Heart right ventricle (tissue), 16 donors: ENCODE measurements at regions not wholly inside any gene's neighbourhood (a gene's known extent, or its start where the extent isn't known, plus 50 kb on each side); places are given as distances from the start of the nearest gene placed in this dataset.

Experiments
- ATAC-seq, 8 donors: fragments of 200-7000 bp; cut with Tn5 transposase; one replicate each; pipeline ENCODE4 v1.9.1; 2020; ENCODE audit warnings: mild to moderate bottlenecking in 8 of 8, moderate library complexity in 8 of 8, moderate number of reproducible peaks in 1 of 8
- DNase-seq, 2 donors: peaks; one replicate each; pipeline ENCODE4 v3.0.0-alpha.2; 2020
- H3K27ac ChIP-seq, 10 donors: fragments of 200-600 bp; sonication (generic) in 2 of 10; one replicate each; pipeline versions ENCODE4 v1.5.0 to v1.8.0; 2020 to 2022; ENCODE audit warnings: mild to moderate bottlenecking in 3 of 10
- H3K27me3 ChIP-seq, 7 donors: fragments of 200-600 bp; one replicate each; pipeline ENCODE4 v1.8.0; 2021 to 2022; ENCODE audit warnings: mild to moderate bottlenecking in 2 of 7
- H3K36me3 ChIP-seq, 9 donors: fragments of 200-600 bp; sonication (generic) in 1 of 9; one replicate each; pipeline versions ENCODE4 v1.5.0 to v1.8.0; 2020 to 2022; ENCODE audit warnings: mild to moderate bottlenecking in 2 of 9
- H3K4me1 ChIP-seq, 9 donors: fragments of 200-600 bp; sonication (generic) in 1 of 9; one replicate each; pipeline versions ENCODE4 v1.5.0 to v1.8.0; 2020 to 2022; ENCODE audit warnings: mild to moderate bottlenecking in 4 of 9
- H3K4me3 ChIP-seq, 10 donors: fragments of 200-600 bp; sonication (generic) in 2 of 10; one replicate each; pipeline versions ENCODE4 v1.5.0 to v1.8.0; 2020 to 2022; ENCODE audit warnings: mild to moderate bottlenecking in 7 of 10, moderate library complexity in 2 of 10
- H3K9me3 ChIP-seq, 11 donors: fragments of 200-600 bp in 10 of 11; sonication (generic) in 2 of 11; one replicate each; pipeline versions ENCODE4 v1.5.0 to v1.8.0; 2013 to 2022; ENCODE audit warnings: mild to moderate bottlenecking in 2 of 11, control low read depth in 1 of 11, moderate library complexity in 1 of 11
- WGBS, 2 donors: extraction: QIAGEN DNeasy Blood & Tissue Kit; methylation state at CpG; one replicate each; pipeline ENCODE4 v1.1.7; 2013; ENCODE audit warnings: inconsistent platforms in 1 of 2; 5-methylcytosine and 5-hydroxymethylcytosine counted together
- intact Hi-C, 10 donors: fragments of 100-400 bp; cut with DNase I; formaldehyde crosslinking; loops; one replicate each; pipeline versions ENCODE4 v1.11.1 to v1.14.2; 2022
- TF ChIP-seq, protein P1 (sequence below), 9 donors: fragments of 200-600 bp; sonication (generic) in 2 of 9; IDR thresholded peaks; one replicate each; pipeline versions ENCODE4 v1.5.0 to v1.8.0; 2021 to 2022; ENCODE audit warnings: antibody characterized with exemption in 9 of 9, mild to moderate bottlenecking in 5 of 9, moderate library complexity in 1 of 9
- donor health status: Arrhythmogenic right ventricular cardiomyopathy.
- donor health status: ischemic (EF 13 %, LVEDD 7.1; RV severe dilation, severe dysfunction).
- donor health status: healthy with polysubstance abuse.
- donor health status: DM: no; HTN: yes; CAD: no.
- donor health status: DM: no; HTN: no; CAD: no.
- donor health status: ischemic (EF 25% LVEDD 6.9; RV normal size, moderate dysfunction).
- donor health status: ischemic (EF 25% LVEDD 5.7; RV mildly dilated, moderate dysfunction).
- donor health status: healthy.
- donor health status: DM: yes; HTN: yes; CAD: no.
- donor health status: Ischemic cardiomyopathy.
- donor health status: ischemic (EF 35%, LVEDD 5.7; RV mildly dilated, moderate dysfunction).
- donor health status: nonischemic (EF 11% LVEDD 7.7; RV severe dilation, severe dysfunction).
- donor health status: DM: yes; HTN: yes; CAD: no.
- donor health status: PGD.
- donor health status: ischemic (EF 29% LVEDD 5.4; RV normal size, mild dysfunction).
- donor health status: nonischemic (EF 23%, LVEDD 6.1; RV moderate dilation, normal function).

DNA sequence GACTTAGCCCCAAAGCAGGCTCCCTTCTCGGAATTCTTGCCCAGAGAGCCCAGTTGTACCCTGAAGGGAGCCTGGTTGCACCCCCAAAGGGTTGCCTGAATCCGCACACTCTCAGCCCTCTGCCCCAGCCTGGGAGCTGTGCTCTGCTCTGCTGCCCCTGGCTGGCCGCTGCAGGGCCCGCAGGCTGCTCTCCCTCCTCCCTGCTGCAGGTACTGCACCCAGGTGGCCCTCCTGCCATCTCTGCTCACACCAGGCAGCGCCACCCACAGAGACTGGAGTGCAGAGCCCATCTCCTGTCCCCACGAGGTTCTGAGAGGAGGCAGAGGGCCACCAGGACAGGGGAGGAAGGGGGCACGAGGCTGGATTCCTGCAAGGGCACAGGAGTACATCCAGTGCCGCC lies 134.2 kb upstream of the NSMCE3 start:
- peak in 1 of 8 donors; percentile 26 for ATAC-seq
- 32 to 37% methylated on average over 7 to 8 of the region's 8 CpGs for WGBS, 2 donors

DNA sequence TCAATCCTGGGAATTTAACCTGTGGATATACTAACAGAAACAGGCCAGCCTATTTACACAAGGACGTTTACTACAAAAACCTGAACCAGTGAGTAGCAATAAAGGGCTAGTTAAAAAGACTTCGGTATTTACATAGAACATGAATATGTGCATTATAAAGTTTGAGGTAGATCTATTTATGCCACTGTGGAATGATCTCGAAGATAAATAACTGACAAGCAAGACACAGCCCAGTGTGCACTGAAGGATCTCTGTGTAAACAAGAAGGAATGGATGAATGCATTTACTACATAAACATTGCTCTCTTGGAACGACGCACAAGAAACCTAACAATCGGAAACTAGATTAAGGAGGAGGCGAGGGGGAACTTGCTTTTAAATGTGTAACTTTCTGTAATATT lies 132.0 kb upstream of the NSMCE3 start:
- H3K4me3 ChIP-seq, result no peak overlapping the region
- DNase-seq, result no peak
- TF ChIP-seq, protein P1, sequence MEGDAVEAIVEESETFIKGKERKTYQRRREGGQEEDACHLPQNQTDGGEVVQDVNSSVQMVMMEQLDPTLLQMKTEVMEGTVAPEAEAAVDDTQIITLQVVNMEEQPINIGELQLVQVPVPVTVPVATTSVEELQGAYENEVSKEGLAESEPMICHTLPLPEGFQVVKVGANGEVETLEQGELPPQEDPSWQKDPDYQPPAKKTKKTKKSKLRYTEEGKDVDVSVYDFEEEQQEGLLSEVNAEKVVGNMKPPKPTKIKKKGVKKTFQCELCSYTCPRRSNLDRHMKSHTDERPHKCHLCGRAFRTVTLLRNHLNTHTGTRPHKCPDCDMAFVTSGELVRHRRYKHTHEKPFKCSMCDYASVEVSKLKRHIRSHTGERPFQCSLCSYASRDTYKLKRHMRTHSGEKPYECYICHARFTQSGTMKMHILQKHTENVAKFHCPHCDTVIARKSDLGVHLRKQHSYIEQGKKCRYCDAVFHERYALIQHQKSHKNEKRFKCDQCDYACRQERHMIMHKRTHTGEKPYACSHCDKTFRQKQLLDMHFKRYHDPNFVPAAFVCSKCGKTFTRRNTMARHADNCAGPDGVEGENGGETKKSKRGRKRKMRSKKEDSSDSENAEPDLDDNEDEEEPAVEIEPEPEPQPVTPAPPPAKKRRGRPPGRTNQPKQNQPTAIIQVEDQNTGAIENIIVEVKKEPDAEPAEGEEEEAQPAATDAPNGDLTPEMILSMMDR (IDR thresholded peaks at IDR 0.05), result no peak
- ATAC-seq, result no peak
- H3K27me3 ChIP-seq, result peaks cover 0 to 37% (median 7%) of the 10 kb centered on the region in 7 donors
- 63 to 74% methylated on average over 7 of the region's 7 CpGs for WGBS, 2 donors
- no peaks in the 10 kb centered on the region for H3K36me3 ChIP-seq
- intact Hi-C loops, result no loop called here
- H3K27ac ChIP-seq, result no peak overlapping the region
- H3K4me1 ChIP-seq, result no peaks in the 10 kb centered on the region
- H3K9me3 ChIP-seq, result no peaks in the 10 kb centered on the region

More for the DNA sequence above, 134.2 kb upstream of the NSMCE3 start:
- Histone ChIP-seq H3K9me3 (no peaks in the 10 kb centered on the region), H3K36me3 (no peaks in the 10 kb centered on the region), H3K4me3 (no peak overlapping the region), H3K27ac (no peak overlapping the region), H3K4me1 (no peaks in the 10 kb centered on the region), H3K27me3 (peaks cover 0 to 33% (median 7%) of the 10 kb centered on the region in 7 donors)
- TF ChIP-seq, protein P1 (IDR thresholded peaks at IDR 0.05), result no peak
- DNase-seq, result no peak
- intact Hi-C loops, result no loop called here

DNA sequence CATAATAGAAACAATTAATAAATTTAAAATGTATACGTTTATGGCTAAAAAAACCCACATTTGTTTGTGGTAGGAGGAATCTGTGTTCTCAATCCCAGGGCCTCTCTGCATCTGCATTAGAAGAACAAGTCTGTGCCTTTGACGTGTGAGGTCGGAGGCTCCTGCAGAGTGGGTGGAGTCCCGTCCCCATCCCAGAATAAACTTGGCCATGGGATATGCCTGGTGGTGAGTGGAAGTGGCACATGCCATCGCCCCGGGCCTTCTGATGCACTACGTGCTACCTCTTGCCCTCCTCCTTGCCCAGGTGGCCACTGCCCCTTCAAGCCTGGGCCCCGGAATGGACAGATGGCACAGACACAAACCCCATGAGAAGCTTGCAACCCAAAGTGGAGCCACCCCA lies 131.1 kb upstream of the NSMCE3 start:
- no peak for DNase-seq

DNA sequence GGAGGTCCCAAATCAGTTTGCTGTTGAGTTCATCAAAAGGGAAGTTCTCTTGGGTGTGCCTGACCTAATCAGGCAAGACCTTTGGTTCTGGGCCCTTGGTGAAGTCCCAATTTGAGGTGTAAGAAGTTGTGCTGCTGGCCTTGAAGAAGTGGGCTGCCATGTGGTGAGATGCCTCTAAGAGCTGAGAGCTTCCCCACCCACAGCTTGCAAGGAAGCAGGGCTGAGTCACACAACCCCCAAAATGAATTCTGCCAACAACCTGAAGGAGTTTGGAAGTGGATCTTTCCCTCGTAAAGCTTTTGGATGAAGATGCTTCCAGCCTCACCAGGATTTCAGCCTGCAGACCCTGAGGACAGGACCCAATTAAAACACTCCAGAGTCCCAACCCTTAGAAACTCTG lies 129.3 kb upstream of the NSMCE3 start:
- no peak overlapping the region for H3K27ac ChIP-seq
- WGBS, 2 donors, result 78 to 87% methylated on average over 1 of the region's 1 CpG
- intact Hi-C loops, result no loop called here
- H3K4me3 ChIP-seq, result no peak overlapping the region
- no peaks in the 10 kb centered on the region for H3K4me1 ChIP-seq
- no peak for DNase-seq
- TF ChIP-seq, protein P1 (IDR thresholded peaks at IDR 0.05), result no peak
- peaks cover 0 to 26% (median 4%) of the 10 kb centered on the region in 7 donors for H3K27me3 ChIP-seq
- no peaks in the 10 kb centered on the region for H3K36me3 ChIP-seq
- no peaks in the 10 kb centered on the region for H3K9me3 ChIP-seq
- ATAC-seq, result no peak

More for the DNA sequence above, 131.1 kb upstream of the NSMCE3 start:
- peaks cover 0 to 39% (median 7%) of the 10 kb centered on the region in 7 donors for H3K27me3 ChIP-seq
- no peaks in the 10 kb centered on the region for H3K4me1 ChIP-seq
- no peak for ATAC-seq
- H3K36me3 ChIP-seq, result no peaks in the 10 kb centered on the region
- intact Hi-C loops, result no loop called here
- TF ChIP-seq, protein P1 (IDR thresholded peaks at IDR 0.05), result no peak
- WGBS, 2 donors, result 58 to 62% methylated on average over 8 of the region's 8 CpGs
- no peaks in the 10 kb centered on the region for H3K9me3 ChIP-seq
- no peak overlapping the region for H3K4me3 ChIP-seq
- no peak overlapping the region for H3K27ac ChIP-seq
